Endothelial cell (in vitro differentiated cells): ENCODE measurements at regions not wholly inside any gene's neighbourhood (a gene's known extent, or its start where the extent isn't known, plus 50 kb on each side); places are given as distances from the start of the nearest gene placed in this dataset.

Source experiments
- DNase-seq: peaks from one replicate; pipeline ENCODE4 v3.0.0; 2021; ENCODE audit warnings: low spot score
- H3K27ac Mint-ChIP-seq: one replicate; pipeline ENCODE4 v1.8.0; 2021; ENCODE audit warnings: mixed read lengths, inconsistent platforms; ENCODE audit not compliant: unreplicated experiment
- H3K27me3 Mint-ChIP-seq: one replicate; pipeline ENCODE4 v1.8.0; 2021; ENCODE audit warnings: mild to moderate bottlenecking, moderate library complexity, mixed read lengths, inconsistent platforms; ENCODE audit not compliant: unreplicated experiment
- H3K36me3 Mint-ChIP-seq: one replicate; pipeline ENCODE4 v1.8.0; 2021; ENCODE audit warnings: mild to moderate bottlenecking, low read depth, mixed read lengths, inconsistent platforms; ENCODE audit not compliant: unreplicated experiment
- H3K4me1 Mint-ChIP-seq: one replicate; pipeline ENCODE4 v1.8.0; 2021; ENCODE audit warnings: mild to moderate bottlenecking, mixed read lengths, inconsistent platforms; ENCODE audit not compliant: unreplicated experiment
- H3K4me3 Mint-ChIP-seq: one replicate; pipeline ENCODE4 v1.8.0; 2021; ENCODE audit warnings: mild to moderate bottlenecking, mixed read lengths, inconsistent platforms; ENCODE audit not compliant: unreplicated experiment
- H3K9me3 Mint-ChIP-seq: one replicate; pipeline ENCODE4 v1.8.0; 2021; ENCODE audit warnings: mixed read lengths, inconsistent platforms; ENCODE audit not compliant: unreplicated experiment
- TF ChIP-seq, protein P1 (sequence below): fragments of 200-600 bp; sonication (generic); IDR thresholded peaks from one replicate; pipeline ENCODE4 v1.5.0; 2021; ENCODE audit warnings: antibody characterized with exemption; ENCODE audit not compliant: unreplicated experiment

DNA sequence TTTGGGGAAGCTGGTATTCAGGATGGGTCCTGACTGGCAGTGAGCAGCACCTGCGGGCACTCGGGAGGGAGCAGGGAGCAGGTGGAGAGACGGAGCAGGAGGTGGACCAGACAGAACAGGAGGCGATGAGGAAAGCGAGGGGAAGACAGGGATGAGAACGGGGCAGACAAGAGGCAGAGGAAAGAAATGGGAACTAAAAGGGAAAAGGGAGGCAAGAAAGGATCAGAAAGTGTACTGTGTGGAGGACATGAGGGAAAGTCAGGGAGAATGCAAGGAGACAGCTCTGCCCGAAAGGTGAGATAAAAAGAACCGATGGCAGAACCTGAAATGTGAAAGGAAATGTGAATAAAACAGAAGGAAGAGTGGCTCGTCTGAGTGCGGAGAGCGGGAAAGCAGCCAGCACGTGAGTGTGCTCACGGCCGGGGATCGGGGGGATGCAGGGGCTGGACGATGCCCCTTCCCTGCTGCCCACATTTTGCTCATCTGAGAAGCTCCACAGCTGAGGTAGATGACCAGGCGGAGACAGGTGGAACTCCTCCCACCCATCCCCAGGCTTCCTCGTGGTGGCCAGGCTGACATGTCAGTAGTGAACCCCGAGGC is 494.4 kb upstream of the B3GAT1 start:
- TF ChIP-seq, protein P1, sequence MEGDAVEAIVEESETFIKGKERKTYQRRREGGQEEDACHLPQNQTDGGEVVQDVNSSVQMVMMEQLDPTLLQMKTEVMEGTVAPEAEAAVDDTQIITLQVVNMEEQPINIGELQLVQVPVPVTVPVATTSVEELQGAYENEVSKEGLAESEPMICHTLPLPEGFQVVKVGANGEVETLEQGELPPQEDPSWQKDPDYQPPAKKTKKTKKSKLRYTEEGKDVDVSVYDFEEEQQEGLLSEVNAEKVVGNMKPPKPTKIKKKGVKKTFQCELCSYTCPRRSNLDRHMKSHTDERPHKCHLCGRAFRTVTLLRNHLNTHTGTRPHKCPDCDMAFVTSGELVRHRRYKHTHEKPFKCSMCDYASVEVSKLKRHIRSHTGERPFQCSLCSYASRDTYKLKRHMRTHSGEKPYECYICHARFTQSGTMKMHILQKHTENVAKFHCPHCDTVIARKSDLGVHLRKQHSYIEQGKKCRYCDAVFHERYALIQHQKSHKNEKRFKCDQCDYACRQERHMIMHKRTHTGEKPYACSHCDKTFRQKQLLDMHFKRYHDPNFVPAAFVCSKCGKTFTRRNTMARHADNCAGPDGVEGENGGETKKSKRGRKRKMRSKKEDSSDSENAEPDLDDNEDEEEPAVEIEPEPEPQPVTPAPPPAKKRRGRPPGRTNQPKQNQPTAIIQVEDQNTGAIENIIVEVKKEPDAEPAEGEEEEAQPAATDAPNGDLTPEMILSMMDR: no peak
- no peak for DNase-seq
- Mint-ChIP-seq H3K27me3 (peaks cover 11% of the 10 kb centered on the region), H3K36me3 (no peaks in the 10 kb centered on the region), H3K27ac (no peak overlapping the region), H3K9me3 (no peaks in the 10 kb centered on the region), H3K4me1 (no peaks in the 10 kb centered on the region), H3K4me3 (no peak overlapping the region)

DNA sequence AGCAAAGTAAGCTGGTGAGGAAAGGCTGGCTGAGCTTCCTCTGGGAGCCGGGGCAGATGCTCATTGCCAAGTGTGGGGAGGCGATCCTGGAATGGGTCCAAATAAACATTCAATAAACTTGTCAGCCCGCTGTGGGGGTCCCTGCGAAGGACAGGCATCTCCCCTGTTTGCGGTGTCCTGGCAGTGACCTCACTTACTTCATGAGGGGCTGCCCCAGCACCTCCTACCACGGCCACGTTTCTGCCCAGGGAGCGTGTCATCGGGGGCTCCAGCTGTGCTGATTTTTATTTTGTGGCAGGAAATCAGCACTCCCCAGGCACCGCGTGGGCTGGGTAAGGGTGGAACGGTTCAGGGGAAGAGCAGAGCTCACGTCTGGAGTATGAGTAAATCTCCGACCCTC is 493.9 kb upstream of the B3GAT1 start:
- no peak for DNase-seq
- TF ChIP-seq, protein P1: no peak
- H3K4me1 Mint-ChIP-seq: no peaks in the 10 kb centered on the region
- no peaks in the 10 kb centered on the region for H3K9me3 Mint-ChIP-seq
- peaks cover 11% of the 10 kb centered on the region for H3K27me3 Mint-ChIP-seq
- H3K4me3 Mint-ChIP-seq: no peak overlapping the region
- no peaks in the 10 kb centered on the region for H3K36me3 Mint-ChIP-seq
- no peak overlapping the region for H3K27ac Mint-ChIP-seq

DNA sequence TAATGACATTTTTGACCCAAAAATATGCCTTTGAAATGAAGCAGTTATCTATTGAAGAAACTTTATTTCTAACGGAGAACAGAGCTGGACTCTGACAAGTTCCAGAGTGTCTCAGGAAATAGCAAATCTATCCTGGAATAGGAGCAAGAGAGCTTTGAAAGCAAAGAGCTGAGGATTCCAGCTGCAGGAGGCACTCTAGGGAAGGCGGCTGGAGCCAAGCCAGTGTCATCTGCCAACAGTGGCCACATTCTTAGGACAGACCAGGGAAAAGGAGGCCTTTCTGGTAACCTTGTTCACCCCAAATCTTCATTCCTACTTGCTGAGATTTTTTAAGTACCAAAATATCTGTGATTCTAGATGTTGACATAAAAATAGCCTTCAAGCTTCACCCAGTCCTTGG is 493.5 kb upstream of the B3GAT1 start:
- H3K4me1 Mint-ChIP-seq: no peaks in the 10 kb centered on the region
- H3K36me3 Mint-ChIP-seq: no peaks in the 10 kb centered on the region
- no peaks in the 10 kb centered on the region for H3K9me3 Mint-ChIP-seq
- no peak overlapping the region for H3K27ac Mint-ChIP-seq
- TF ChIP-seq, protein P1: no peak
- peaks cover 11% of the 10 kb centered on the region for H3K27me3 Mint-ChIP-seq
- DNase-seq: no peak
- no peak overlapping the region for H3K4me3 Mint-ChIP-seq

DNA sequence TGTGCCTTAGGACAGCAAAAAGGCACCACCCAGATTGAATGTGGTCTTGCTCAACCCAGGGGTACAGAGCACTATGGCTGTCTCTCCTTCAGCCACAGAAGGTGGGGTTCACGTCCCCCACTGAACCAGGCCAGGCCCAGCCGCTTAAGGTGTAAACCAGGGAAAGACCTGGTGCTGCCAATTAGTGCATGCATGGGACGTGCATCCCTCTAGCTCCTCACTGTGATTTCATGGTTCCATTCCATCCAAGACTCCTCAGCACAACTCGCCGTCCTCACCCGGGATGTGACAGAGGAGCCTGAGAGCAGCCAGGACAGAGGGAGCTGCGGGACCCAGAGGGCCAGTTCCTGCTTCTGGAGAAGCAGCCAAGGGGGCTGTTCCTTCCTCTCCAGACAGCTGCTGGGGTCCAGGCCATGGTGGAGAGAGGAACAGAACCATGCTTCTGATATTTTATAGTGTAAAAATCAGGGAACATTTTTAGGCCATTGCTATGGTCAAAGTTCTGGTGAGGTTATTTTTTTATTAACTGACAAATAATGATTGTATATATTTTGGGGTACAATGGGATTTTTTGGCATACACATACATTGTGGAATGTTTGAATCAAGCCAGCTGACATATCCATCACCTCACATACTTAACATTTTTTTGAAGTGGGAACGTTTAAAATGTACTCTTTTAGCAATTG is 492.2 kb upstream of the B3GAT1 start:
- Mint-ChIP-seq H3K9me3 (no peaks in the 10 kb centered on the region), H3K4me1 (no peaks in the 10 kb centered on the region), H3K4me3 (no peak overlapping the region), H3K27me3 (peaks cover 11% of the 10 kb centered on the region), H3K27ac (no peak overlapping the region), H3K36me3 (no peaks in the 10 kb centered on the region)
- no peak for DNase-seq
- TF ChIP-seq, protein P1: no peak
